Endometrial microvascular endothelial cells (primary cell): ENCODE measurements at regions not wholly inside any gene's neighbourhood (a gene's known extent, or its start where the extent isn't known, plus 50 kb on each side); places are given as distances from the start of the nearest gene placed in this dataset.
"Not testable (repeated sequence)": the region's sequence is repeated elsewhere in the genome, so short reads cannot be mapped to it uniquely, and the experiment has no call there.

Experiments used
- in situ Hi-C: cut with HindIII; loops from 2 replicates; pipeline ENCODE4 v1.10.0; 2017; ENCODE audit warnings: low sequenced_read_pairs, low pct_unique_long_range_greater_than_20kb; ENCODE audit errors: inconsistent ontology term

DNA sequence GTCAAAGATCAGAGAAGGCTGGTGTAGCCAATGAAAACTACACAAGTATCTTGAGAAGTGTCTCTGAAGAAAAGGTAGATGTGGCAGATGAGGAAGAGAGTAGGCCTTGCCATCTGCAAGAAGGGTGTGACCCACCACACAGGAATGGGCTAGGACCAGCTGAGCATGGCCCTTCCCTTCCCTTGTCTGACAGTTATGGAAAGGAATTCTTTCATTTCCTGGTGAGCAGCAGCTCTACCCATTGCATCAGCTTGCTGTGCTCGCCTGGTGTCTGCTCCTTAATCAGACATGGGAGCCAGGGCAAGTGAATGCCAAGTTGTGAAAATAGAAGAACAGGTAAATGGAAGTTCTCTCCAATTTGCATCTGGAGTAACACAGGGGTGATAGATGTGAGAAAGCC lies 145.2 kb upstream of the KRR1 start:
- in situ Hi-C loops, result no loop called here

DNA sequence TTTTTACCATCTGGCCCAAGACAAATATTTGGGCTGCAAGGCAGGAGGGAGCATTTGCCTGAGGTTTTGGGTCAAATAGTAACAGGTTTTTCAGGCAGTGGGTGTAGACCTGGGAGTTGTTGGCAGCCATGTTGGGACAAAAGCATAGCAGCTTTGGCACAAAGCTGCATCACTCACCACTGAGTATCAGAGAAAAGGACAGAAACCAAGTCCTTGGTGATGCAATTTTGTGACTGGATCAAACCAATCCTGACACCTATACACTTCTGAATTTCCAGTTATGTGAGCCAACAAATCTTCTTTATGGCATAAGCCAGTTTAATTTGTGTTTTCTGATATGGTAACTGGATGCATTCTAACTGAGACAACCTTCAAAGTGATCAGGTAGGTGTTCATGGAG lies 144.8 kb upstream of the KRR1 start:
- in situ Hi-C loops, result no loop called here

DNA sequence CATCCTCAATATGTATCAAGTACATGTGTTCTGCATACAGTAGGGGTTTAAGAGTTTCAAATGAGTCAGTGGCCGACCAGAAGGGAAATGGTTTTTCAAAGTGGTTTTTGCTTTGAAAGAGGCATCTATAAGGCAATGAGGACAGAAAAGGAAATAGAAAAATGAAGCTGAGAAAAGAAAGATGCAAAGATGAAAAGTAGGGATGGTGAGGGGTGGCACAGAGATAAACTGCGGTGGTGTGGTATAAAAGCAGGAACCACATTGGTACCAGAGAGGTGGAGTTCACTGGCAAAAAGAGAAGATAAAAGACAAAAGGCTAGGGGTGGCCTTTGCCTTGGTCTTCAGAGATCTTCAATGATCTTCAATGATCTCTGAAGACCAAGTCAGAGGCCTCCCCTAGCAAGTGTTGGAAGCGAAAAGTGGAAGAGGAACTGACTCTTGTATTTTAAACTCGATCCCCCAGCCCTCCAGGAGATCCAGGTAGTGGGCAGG lies 144.0 kb upstream of the KRR1 start:
- in situ Hi-C loops, result no loop called here

DNA sequence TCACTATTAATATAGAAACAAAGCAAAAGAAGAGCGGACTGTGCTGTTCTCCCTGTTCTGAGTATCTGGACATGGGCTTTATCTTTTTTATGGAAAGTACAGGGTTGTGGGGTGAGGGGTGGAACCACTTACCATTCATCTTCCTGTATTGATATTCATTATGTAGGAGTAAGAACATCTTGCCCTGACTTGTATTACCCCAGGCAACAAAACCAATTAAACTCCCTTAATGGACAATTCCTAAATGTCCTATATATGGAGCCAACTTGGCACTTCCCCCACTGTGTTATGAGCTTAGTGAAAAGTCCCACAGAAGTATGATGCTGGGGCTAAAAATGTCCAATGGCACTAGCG lies 139.9 kb upstream of the KRR1 start:
- in situ Hi-C loops, result no loop called here

DNA sequence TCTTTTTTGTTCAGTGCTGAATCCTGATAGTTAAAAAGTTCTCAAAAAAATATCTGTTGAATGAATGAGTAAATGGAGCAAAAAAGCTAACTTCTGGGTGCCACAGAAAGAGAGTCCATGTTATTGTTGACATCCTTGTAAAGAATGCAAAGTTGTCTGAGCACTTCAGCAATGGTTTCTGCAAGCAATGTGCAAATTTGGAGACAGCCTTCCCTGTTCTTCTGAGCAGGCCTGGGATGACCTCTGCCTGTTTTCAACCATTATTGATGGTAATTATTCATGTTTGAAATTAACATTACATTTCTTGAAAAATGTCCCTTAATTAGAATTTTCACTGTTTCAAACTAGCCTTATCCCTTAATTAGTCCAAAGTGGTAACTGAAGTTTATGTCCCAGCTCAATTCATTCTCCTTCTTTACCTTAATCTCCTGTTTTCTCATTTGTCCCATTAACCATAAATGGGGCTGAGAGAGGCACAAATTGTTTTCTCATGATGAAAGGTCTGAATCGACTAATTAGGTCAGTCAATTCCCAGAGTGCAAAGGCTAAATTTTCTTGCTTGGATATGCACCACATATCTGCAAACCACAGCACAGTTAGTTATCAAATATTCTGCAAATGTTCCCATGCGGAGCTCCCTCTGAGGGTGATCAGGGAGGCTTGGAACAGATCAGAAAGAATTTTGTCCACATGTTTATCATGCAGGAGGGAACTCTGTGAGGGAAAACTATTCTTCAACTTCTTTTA lies 139.4 kb upstream of the KRR1 start:
- in situ Hi-C loops, result no loop called here

DNA sequence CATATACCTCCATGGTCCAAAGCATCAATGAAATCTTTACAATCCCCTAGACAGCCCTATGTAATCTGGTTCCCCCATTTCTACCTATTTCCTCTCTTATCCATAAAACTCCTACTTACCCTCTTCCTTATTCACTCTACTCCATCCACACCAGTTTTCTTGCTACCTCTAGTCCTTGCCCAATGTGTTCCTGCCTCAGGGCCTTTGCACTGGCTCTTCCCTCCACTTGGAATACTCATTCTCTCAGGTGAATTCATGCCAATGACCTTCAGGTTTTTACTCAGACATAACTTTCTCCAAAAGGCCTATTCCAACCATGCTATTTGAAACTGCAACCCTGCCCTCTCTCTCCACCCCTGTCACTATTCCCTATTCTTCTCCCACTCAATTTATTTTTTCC lies 138.7 kb upstream of the KRR1 start:
- in situ Hi-C loops, result no loop called here

DNA sequence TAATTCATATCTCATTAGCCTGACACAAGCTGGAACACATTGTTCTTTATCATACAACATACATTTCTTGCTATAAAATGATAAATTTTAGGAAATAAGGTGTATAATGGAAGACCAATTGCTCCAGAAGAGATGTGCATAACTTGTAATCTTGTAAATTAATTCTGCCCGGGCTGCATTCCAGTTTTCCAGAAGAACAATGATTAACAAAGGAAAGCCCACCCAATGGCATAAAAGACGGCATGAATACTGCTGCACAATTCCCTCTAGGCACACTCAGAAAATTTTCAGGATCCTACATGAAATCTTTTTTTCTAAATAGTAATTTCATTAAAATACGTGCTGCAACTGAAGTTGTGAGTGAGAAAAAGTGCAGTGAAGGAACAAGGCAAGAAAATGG lies 137.4 kb upstream of the KRR1 start:
- in situ Hi-C loops, result no loop called here

DNA sequence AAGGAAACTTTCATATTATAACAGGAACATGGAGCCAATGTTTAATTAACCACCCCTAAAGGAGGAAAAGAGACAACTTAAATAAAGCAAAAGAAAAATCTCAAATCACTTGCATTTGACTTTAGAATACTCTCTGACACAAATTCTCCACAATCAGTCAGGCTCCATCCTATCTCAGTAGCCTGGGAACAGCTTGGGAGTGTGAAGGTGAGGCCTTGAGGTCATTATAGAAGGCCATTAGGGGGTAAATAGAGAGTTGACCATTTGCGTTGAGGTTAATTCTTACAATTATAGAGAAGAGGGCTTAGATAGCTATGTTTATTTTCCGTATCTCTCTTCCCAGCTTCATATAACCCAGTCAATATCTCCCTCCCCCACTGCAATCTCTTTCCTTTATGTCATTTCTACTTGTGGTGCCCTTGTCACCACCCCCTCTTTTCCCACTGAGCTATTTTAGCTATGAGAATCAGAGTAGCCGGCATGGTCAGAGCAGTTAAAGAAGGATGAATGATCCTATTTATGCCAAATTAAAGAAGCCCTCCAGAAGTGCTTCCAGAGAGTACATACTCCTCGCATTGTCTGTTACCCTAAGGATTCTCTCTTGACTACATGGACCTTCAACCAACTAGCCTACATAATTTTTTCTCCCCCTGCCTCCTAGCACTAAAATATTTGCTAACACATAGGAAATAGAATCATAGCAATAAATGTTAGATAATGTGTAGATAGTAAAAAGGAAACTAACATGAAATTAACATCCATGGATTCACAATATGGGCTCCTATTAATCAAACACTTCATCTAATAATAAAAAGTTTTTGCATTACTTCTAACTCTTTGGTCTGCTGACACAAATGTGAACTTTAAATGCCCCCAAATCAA lies 135.2 kb upstream of the KRR1 start:
- in situ Hi-C loops, result no loop called here

DNA sequence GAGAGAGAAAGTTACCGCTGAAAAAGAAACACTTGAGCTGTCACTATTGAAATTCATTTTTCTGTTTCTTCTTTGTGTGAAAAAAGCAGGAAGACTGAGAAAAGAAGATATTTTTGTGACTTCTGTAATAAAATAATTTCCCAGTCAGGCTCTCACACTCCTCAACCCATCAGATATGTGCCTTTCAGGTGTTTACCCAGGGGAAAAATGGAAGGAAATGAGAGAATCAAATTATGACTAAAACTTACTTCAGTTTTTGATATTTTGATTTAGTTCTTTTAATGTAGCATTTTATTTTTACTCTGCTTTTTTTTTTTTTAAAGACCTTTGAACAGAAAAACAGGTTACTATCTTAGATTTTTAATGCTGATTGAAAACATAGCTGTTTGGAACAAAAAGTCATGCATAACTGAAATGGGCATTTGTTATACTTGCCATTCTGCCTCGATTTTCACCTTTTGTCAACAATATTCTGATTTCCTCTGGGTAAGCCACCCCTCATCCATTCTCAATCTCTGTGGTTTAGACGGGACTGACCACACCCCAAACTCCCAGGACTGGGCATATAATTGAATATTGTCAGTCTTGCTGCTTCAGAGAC lies 133.2 kb upstream of the KRR1 start:
- in situ Hi-C loops, result no loop called here

DNA sequence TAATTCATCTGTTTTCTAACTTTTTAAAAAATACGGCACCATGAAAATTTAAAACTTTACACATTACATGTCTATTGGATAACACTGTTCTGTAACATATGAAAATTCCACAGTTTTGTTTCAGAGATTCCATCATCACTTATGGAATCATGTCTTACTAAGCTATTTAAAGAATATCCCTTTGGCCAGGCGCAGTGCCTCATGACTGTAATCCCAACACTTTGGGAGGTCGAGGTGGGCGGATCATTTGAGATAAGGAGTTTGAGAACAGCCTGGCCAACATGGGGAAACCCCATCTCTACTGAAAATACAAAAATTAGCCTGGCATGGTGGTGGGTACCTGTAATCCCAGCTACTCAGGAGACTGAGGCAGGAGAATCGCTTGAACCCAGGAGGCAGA lies 131.7 kb upstream of the KRR1 start:
- in situ Hi-C loops, result not testable (repeated sequence)

DNA sequence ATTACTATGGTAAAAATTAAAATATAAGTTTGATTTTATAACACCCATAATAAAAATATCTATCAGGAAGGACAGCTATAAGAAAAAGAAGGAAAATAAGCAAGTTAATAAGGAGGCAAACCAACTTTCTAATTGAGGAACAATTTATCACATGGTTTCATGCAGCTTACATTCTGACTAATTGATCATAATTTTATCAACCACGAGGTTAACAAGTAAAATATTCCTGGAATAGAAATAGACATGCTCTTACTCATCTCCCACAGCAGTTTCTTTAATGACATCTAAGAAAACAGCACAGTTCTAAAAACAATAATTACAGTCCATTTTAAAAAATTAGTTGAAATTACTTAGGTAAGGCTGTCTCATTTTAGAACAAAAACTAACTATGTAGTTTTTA lies 130.8 kb upstream of the KRR1 start:
- in situ Hi-C loops, result no loop called here

DNA sequence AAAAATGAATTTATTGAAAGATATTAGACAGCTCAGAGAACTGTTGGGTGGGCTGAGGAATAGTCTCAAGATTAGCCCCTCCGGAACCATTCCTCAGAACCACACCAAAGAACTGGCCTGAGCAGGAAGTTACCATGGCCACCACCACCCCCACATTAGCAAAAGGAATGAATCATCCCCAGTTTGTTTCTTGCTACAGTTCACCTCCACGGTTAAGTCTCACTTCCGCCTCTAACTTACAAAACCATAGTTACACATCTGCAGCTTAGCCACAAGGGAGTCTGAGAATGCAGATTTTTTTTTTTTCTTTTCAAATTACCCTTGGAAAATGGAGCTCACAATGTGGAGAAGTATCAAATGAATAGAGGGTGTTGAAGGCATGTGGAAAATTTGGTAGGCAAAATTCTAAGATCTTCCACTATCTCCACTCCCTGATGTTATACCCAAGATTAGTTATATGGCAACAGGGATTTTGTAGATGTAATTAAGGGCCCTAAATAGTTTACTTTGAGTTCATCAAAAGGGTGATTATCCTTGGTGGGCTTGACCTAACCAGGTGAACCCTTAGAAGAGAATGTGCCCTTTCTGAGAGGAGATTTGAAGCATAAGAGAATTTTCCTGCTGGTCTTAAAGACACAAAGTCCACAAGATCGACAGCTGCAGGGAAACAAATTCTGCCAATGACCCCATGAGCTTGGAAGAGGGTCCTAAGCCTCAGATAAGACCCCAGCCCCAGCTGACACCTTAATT lies 129.8 kb upstream of the KRR1 start:
- in situ Hi-C loops, result no loop called here

DNA sequence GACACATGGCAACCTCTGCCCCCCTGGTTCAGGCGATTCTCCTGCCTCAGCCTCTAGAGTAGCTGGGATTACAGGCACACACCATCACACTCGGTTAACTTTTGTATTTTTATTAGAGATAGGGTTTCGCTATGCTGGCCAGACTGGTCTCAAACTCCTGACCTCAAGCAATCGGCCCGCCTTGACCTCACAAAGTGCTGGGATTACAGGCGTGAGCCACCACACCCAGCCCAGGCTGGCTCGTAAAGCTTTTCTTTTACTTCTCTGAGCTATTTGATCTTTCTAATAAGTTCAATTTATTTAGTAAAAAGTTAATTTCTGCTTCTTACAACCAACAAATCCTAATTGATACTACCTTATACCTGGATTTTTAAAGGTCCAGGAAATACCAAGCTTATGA lies 127.4 kb upstream of the KRR1 start:
- in situ Hi-C loops, result no loop called here

DNA sequence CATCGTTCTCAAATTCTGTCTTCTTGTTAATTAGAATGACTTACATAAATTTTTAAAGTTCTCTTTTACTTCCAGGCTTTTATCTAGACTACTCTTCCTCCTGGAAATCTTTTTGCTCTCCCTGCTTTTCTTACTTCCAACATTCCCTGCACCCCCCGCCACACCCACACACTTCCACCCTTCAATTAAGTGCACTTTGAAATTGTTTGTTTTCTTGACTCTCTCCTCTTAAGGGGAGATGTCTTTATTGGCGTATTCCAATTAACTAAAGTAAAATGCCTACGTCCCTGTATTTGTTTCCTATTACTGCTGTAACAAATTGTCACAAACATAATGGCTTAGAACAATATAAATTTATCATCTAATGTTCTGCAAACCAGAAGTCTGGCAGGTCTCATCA lies 125.2 kb upstream of the KRR1 start:
- in situ Hi-C loops, result no loop called here

DNA sequence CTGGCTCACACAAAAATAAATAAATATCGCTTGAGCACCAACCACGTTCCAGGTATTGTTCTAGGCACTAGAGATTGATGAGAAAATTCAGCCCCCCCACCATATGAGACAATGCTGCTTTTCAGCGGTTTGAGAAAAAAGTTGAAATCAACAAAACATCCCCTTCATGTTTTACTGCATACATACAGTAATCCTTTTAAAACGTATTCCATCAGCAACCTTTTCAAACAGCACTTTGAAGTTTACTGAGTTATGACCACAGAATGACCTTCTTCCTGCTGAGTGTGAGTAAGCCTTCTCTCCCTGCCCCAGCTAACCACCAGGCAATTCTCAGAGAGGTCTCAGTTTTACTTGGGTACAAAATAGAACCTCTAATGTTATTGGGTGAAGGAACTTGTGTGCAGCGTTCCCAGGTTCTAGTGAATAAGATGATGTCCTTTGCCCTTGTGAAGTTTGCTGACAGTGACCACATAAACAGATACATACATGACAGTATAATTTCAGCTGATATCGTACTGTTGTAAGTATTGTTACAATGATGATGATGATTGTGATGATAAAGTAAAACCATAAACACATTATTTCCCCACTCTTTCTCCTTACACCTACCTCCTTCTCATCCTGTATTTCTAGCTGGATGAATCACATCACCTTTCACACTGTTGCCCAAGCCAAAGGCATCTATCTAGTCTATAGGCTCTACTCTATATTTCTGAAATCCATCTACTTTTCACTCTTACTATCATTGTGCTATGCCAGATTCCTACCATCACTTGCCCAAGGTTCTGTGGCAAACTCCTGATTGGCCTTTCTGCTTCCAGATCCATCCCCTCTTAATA lies 124.4 kb upstream of the KRR1 start:
- in situ Hi-C loops, result no loop called here

DNA sequence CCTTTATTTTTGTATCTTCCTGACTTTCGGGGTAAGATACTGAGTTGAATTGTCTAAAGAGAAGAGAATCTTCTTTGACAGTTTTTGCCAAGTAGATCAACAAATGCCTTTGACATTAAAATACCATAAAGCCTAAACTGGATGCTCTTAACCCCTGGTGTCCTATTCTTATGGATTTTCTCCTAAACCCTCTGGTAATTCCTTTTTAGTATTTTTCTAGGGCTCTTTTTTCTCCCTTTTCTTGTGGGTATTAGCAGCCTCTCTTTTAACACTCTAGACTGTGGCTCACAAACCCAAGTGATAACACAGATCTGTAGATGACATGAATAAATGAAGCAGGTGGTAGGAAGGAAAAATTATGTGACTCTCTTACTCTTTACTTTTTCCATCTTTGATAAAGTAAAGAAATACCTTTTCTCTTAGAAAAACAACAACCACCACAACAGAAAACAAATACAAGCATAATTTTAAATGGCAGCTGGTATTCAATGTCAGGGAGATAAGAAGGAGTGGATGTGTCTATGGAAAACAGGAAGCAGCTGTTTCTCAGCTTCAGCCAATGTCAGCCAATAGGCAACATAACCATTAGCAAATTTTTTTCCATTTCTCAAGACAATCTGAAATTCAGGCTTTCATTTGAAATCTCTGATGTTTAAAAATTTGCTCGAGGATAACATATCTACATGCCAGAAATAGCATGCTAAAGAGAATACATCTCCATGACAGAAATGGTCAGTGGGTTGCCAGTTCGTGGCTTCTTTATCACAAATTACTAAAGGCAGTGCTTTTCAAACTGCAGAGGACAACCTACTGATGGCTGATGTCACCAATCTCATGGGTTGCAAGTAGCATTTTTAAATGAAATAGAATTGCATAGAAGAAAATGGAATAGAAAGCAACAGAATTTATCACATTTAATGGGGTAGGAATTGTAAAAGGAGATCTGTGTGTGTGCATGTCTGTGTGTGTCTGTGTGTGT lies 123.1 kb upstream of the KRR1 start:
- in situ Hi-C loops, result no loop called here

DNA sequence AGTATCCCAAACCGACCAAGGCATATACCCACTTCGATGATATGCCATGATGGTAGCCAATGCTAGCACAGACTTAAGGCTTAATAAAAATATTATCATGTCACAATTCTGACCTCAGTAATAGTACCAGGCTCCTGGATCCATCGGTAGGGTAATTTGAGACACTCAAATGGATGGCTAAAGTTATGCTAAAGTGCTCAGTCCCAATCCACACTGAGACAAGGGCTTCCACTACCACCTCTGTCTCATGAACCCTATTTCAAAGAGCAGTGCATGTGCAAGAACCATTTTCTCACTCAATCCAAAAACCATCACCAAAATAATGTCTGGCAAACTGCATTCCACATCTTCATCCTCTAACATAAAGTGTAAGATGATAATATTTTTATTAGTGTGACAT lies 122.4 kb upstream of the KRR1 start:
- in situ Hi-C loops, result no loop called here
